ENCODE measurements at regions not wholly inside any gene's neighbourhood (a gene's known extent, or its start where the extent isn't known, plus 50 kb on each side); places are given as distances from the start of the nearest gene placed in this dataset.

DNA sequence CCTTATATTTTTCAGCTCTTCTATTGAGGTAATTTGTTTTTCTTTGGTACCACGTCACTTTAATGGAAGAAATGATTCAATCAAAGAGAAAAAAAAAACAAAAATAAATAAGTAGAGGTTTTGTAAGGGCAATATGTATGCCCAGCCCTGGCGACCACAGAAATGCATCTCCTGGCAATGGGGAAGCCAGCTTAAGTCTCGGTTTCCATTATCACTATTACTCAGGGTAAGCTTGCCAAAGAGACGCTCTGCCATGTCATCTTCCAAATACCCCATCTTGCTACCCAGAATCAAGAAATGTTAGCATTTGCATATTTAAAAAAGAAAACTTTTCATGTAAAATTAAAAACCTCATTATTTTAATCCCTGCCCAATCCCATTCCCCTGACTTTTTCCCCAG, 68.8 kb downstream of the FAM47C start:
- TF ChIP-seq, protein P1, sequence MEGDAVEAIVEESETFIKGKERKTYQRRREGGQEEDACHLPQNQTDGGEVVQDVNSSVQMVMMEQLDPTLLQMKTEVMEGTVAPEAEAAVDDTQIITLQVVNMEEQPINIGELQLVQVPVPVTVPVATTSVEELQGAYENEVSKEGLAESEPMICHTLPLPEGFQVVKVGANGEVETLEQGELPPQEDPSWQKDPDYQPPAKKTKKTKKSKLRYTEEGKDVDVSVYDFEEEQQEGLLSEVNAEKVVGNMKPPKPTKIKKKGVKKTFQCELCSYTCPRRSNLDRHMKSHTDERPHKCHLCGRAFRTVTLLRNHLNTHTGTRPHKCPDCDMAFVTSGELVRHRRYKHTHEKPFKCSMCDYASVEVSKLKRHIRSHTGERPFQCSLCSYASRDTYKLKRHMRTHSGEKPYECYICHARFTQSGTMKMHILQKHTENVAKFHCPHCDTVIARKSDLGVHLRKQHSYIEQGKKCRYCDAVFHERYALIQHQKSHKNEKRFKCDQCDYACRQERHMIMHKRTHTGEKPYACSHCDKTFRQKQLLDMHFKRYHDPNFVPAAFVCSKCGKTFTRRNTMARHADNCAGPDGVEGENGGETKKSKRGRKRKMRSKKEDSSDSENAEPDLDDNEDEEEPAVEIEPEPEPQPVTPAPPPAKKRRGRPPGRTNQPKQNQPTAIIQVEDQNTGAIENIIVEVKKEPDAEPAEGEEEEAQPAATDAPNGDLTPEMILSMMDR (IDR thresholded peaks at IDR 0.05; ENCODE audit: low read length): no peak
- TF ChIP-seq EZH2 (optimal IDR thresholded peaks at IDR 0.05; ENCODE audit: low read depth, low read length): no peak
- TF ChIP-seq EZH2phosphoT487 (IDR thresholded peaks at IDR 0.05; ENCODE audit: low read length): no peak
